Gastrocnemius medialis (tissue), 4 donors: ENCODE measurements at regions not wholly inside any gene's neighbourhood (a gene's known extent, or its start where the extent isn't known, plus 50 kb on each side); places are given as distances from the start of the nearest gene placed in this dataset.

Source experiments
- ATAC-seq, 2 donors: fragments of 150-250 bp; one replicate each; pipeline ENCODE4 v1.9.1; 2016
- DNase-seq, 2 donors: peaks; one replicate each; pipeline ENCODE4 v3.0.0-alpha.2; 2019
- H3K27ac ChIP-seq, 4 donors: fragments of 200-600 bp; sonication (generic); 1 replicate in 1 of 4; 2 replicates in 3 of 4; pipeline ENCODE4 v1.5.1; 2016 to 2018; ENCODE audit warnings: mild to moderate bottlenecking in 2 of 4, moderate library complexity in 1 of 4
- H3K27me3 ChIP-seq, 3 donors: fragments of 200-600 bp; sonication (generic) in 2 of 3; 1 replicate in 1 of 3; 2 replicates in 2 of 3; pipeline versions ENCODE4 v1.5.1 to v1.6.0; 2016 to 2019; ENCODE audit warnings: mild to moderate bottlenecking in 1 of 3, moderate library complexity in 1 of 3
- H3K36me3 ChIP-seq, 2 donors: fragments of 200-600 bp; sonication (generic) in 1 of 2; one replicate each; pipeline ENCODE4 v1.5.1; 2017 to 2018
- H3K4me1 ChIP-seq, 2 donors: fragments of 200-600 bp; sonication (generic) in 1 of 2; one replicate each; pipeline ENCODE4 v1.5.1; 2016 to 2017; ENCODE audit warnings: mild to moderate bottlenecking in 2 of 2
- H3K4me3 ChIP-seq, 4 donors: fragments of 200-600 bp; sonication (generic) in 3 of 4; 1 replicate in 1 of 4; 2 replicates in 3 of 4; pipeline ENCODE4 v1.5.1; 2016 to 2019; ENCODE audit warnings: mild to moderate bottlenecking in 2 of 4
- H3K9me3 ChIP-seq, 3 donors: fragments of 200-600 bp; sonication (generic) in 2 of 3; 1 replicate in 1 of 3; 2 replicates in 2 of 3; pipeline ENCODE4 v1.5.1; 2016 to 2019
- POLR2A ChIP-seq, 2 donors: fragments of 450-650 bp; IDR thresholded peaks; one replicate each; pipeline ENCODE4 v1.6.1; 2017; ENCODE audit warnings: antibody characterized with exemption in 2 of 2, mild to moderate bottlenecking in 2 of 2, moderate library complexity in 2 of 2
- in situ Hi-C, 4 donors: fragments of 200-750 bp; cut with MboI; loops; one replicate each; pipeline versions ENCODE4 v1.15.0 to v1.8.0; 2017; ENCODE audit warnings: low sequenced_read_pairs in 4 of 4
- intact Hi-C: fragments of 100-400 bp; cut with DNase I; formaldehyde crosslinking; loops from one replicate; pipeline ENCODE4 v1.15.1; 2023; ENCODE audit warnings: low total_unique reads
- TF ChIP-seq, protein P1 (sequence below), 5 experiments: fragments of 450-650 bp in 3 of 5; fragments of 200-600 bp in 2 of 5; sonication (generic) in 2 of 5; IDR thresholded peaks in 4 of 5; conservative IDR thresholded peaks in 1 of 5; 1 replicate in 4 of 5; 2 replicates in 1 of 5; pipeline ENCODE4 v1.5.1; 2016 to 2019; ENCODE audit warnings: antibody characterized with exemption in 5 of 5, mild to moderate bottlenecking in 3 of 5, moderate library complexity in 3 of 5

DNA sequence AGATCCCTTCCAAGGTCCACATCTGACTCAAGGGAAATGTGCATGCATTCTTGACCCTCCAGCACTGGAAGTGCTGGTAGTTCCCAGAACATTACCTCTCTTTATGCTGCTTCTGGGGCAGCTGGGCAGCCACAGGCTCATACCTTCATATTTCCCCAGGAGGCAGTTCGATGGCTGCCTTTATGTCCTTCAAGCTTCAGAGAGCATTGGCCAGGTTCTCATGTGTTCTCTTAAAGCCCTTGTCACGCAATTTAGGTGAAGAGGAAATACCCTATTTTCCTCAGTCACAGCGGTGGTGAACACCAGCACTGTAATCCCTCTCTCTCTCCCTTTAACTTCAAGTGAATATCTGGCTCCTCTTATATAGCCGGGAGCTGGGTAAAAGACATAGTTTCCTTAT lies 134.3 kb downstream of the MID1IP1 start:
- no peaks in the 10 kb centered on the region for H3K9me3 ChIP-seq
- no peak for DNase-seq
- no peak overlapping the region for H3K27ac ChIP-seq
- no peaks in the 10 kb centered on the region for H3K36me3 ChIP-seq
- in situ Hi-C loops (loop anchor here in 1 of 4 donors (10.0 kb wide), 1 partner anchor 131 kb away; the partner anchor contains the start of gene MID1IP1), intact Hi-C loops (loop anchor here (5.0 kb wide), 1 partner anchor 83 kb away; no protein-coding TSS in a partner anchor)
- no peaks in the 10 kb centered on the region for H3K27me3 ChIP-seq
- TF ChIP-seq, protein P1, sequence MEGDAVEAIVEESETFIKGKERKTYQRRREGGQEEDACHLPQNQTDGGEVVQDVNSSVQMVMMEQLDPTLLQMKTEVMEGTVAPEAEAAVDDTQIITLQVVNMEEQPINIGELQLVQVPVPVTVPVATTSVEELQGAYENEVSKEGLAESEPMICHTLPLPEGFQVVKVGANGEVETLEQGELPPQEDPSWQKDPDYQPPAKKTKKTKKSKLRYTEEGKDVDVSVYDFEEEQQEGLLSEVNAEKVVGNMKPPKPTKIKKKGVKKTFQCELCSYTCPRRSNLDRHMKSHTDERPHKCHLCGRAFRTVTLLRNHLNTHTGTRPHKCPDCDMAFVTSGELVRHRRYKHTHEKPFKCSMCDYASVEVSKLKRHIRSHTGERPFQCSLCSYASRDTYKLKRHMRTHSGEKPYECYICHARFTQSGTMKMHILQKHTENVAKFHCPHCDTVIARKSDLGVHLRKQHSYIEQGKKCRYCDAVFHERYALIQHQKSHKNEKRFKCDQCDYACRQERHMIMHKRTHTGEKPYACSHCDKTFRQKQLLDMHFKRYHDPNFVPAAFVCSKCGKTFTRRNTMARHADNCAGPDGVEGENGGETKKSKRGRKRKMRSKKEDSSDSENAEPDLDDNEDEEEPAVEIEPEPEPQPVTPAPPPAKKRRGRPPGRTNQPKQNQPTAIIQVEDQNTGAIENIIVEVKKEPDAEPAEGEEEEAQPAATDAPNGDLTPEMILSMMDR (IDR thresholded peaks at IDR 0.05 in 4 of 5, conservative IDR thresholded peaks at IDR 0.05 in 1 of 5): no peak
- TF ChIP-seq POLR2A (IDR thresholded peaks at IDR 0.05): no peak
- ATAC-seq: no peak
- H3K4me1 ChIP-seq: peaks cover 0 to 26% of the 10 kb centered on the region in 2 donors
- H3K4me3 ChIP-seq: no peak overlapping the region

DNA sequence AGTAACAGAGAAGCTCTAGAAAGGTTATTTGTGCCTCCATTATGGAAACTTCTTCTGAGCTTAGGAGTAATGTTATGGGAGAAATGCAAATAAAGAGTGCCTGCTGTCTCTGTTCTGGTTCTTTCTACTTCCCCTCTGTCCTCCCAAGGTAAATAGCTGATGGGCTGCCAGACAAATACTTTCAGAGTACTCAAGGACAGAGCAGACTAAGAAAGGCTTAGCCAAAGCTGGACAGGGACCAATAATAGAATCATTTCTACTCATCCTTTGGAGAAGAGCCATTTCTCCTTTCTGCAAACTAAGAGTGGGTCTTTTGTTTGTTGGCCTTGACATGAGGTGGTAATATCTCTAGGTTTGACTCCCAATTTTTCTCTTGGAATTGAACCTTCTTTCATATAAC lies 136.1 kb downstream of the MID1IP1 start:
- in situ Hi-C loops (loop anchor here in 1 of 4 donors (10.0 kb wide), 1 partner anchor 133 kb away; the partner anchor contains the start of gene MID1IP1), intact Hi-C loops (loop anchor here (5.0 kb wide), 1 partner anchor 85 kb away; no protein-coding TSS in a partner anchor)

DNA sequence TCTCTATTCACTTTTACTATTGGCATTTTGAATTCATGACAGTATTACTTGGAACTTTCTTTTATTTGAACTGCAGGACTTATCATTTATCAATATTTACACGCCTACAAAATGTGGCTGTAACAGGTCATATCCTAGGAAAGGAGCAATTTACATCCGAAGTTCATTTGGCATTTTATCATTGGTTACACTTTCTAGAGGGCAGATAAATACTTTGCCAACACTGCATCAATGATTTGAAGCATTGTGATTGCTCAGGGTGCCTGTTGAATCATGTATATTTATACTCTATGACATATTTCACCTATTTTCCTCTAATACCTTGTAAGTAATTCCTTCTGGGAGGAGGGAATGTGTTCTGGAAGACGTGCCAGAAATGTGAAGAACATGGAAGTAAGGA lies 136.7 kb downstream of the MID1IP1 start:
- no peak for DNase-seq
- in situ Hi-C loops (loop anchor here in 1 of 4 donors (10.0 kb wide), 1 partner anchor 133 kb away; the partner anchor contains the start of gene MID1IP1), intact Hi-C loops (loop anchor here (2.0 to 5.0 kb wide), 2 partner anchors 86 to 133 kb away; no protein-coding TSS in a partner anchor)
- no peaks in the 10 kb centered on the region for H3K27me3 ChIP-seq
- no peaks in the 10 kb centered on the region for H3K36me3 ChIP-seq
- no peak for ATAC-seq
- H3K9me3 ChIP-seq: no peaks in the 10 kb centered on the region
- no peak for TF ChIP-seq POLR2A (IDR thresholded peaks at IDR 0.05)
- TF ChIP-seq, protein P1 (IDR thresholded peaks at IDR 0.05 in 4 of 5, conservative IDR thresholded peaks at IDR 0.05 in 1 of 5): no peak
- peak overlapping the region; percentile 42 to 87 (median 80) for H3K27ac ChIP-seq
- no peak overlapping the region for H3K4me3 ChIP-seq
- peaks cover 3 to 47% of the 10 kb centered on the region in 2 donors for H3K4me1 ChIP-seq

More for the DNA sequence above, 136.1 kb downstream of the MID1IP1 start:
- peak overlapping the region in 3 of 4 donors; percentile 77 to 87 (median 83) for H3K27ac ChIP-seq
- peaks cover 3 to 42% of the 10 kb centered on the region in 2 donors for H3K4me1 ChIP-seq
- TF ChIP-seq, protein P1 (IDR thresholded peaks at IDR 0.05 in 4 of 5, conservative IDR thresholded peaks at IDR 0.05 in 1 of 5): no peak
- no peak for TF ChIP-seq POLR2A (IDR thresholded peaks at IDR 0.05)
- no peak overlapping the region for H3K4me3 ChIP-seq
- no peaks in the 10 kb centered on the region for H3K36me3 ChIP-seq
- no peaks in the 10 kb centered on the region for H3K27me3 ChIP-seq
- DNase-seq (no peak), ATAC-seq (no peak)
- H3K9me3 ChIP-seq: no peaks in the 10 kb centered on the region

DNA sequence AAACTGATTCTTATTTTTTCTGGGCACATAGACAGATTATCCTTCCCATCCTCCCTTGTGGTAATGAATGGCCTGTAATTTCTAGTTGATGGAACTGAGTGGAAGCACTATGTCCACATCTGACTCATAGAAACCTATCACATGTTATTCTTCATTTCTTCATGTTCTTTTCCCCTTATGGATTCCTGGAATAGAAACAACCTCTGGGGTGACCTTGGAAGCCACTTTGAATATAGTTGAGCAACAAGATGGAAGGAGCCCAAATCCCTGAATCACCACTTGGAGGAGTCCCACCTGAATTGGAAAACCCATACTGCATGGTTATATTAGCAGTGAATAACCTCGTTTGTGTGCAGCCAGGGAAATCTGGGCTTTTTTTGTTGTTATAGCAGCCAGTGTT lies 137.8 kb downstream of the MID1IP1 start:
- ATAC-seq: peak; percentile 67 to 68
- Histone ChIP-seq H3K27me3 (no peaks in the 10 kb centered on the region), H3K9me3 (no peaks in the 10 kb centered on the region), H3K27ac (peak overlapping the region; percentile 63 to 87 (median 80)), H3K36me3 (no peaks in the 10 kb centered on the region), H3K4me1 (peaks cover 3 to 48% of the 10 kb centered on the region in 2 donors), H3K4me3 (no peak overlapping the region)
- intact Hi-C loops (loop anchor here (2.0 to 5.0 kb wide), 2 partner anchors 87 to 134 kb away; no protein-coding TSS in a partner anchor), in situ Hi-C loops (loop anchor here in 1 of 4 donors (10.0 kb wide), 1 partner anchor 134 kb away; the partner anchor contains the start of gene MID1IP1)
- peak in 1 of 2 donors; percentile 28 for TF ChIP-seq POLR2A (IDR thresholded peaks at IDR 0.05)
- TF ChIP-seq, protein P1 (IDR thresholded peaks at IDR 0.05 in 4 of 5, conservative IDR thresholded peaks at IDR 0.05 in 1 of 5): no peak
- peak; percentile 16 to 41 for DNase-seq
